IMR-90 (cell line): ENCODE measurements at regions not wholly inside any gene's neighbourhood (a gene's known extent, or its start where the extent isn't known, plus 50 kb on each side); places are given as distances from the start of the nearest gene placed in this dataset.

Experiments used
- ATAC-seq: fragments of 200-7000 bp; cut with Tn5 transposase; 2 replicates; pipeline ENCODE4 v1.9.1; 2020; ENCODE audit warnings: low read depth, mild to moderate bottlenecking, moderate library complexity
- BruUV-seq: library from RNA; stranded (reverse); fragments of 400-500 nt; replicated peaks from 2 replicates; lab custom pipeline; 2021; lab: Mats Ljungman, UMichigan
- CTCF ChIA-PET: fragments of 300-600 bp; formaldehyde crosslinking; extraction: SDS; loops from one replicate; lab custom pipeline; 2021; ENCODE audit warnings: antibody characterized with exemption; lab: Yijun Ruan, JAX
- POLR2A ChIA-PET: fragments of 300-600 bp; sonication (Branson Sonifier 250); formaldehyde crosslinking; loops from one replicate; lab custom pipeline; 2022; ENCODE audit warnings: antibody characterized with exemption; ENCODE audit not compliant: unreplicated experiment; lab: Charles Lee
- DNase-seq: peaks from one replicate; pipeline ENCODE4 v3.0.0; 2013
- H2AFZ ChIP-seq: replicated peaks from 2 replicates; pipeline ENCODE3; 2013; ENCODE audit warnings: low read length, mild to moderate bottlenecking; ENCODE audit not compliant: poor library complexity
- H2AK5ac ChIP-seq: 2 replicates; pipeline ENCODE4 v1.6.1; 2013; ENCODE audit warnings: low read depth, low read length, inconsistent platforms
- H2AK9ac ChIP-seq: replicated peaks from 2 replicates; pipeline ENCODE3; 2013; ENCODE audit warnings: mild to moderate bottlenecking, low read depth, low read length, moderate library complexity; ENCODE audit not compliant: poor library complexity
- H2BK120ac ChIP-seq: 2 replicates; pipeline ENCODE4 v1.6.1; 2013; ENCODE audit warnings: low read depth, low read length, inconsistent platforms
- H2BK15ac ChIP-seq: 3 replicates; pipeline ENCODE4 v1.6.1; 2013; ENCODE audit warnings: low read depth, low read length, inconsistent platforms
- H2BK20ac ChIP-seq: 2 replicates; pipeline ENCODE4 v1.6.1; 2013; ENCODE audit warnings: low read depth, mild to moderate bottlenecking, inconsistent platforms, low read length, moderate library complexity
- H2BK5ac ChIP-seq: 2 replicates; pipeline ENCODE4 v1.6.1; 2013; ENCODE audit warnings: mild to moderate bottlenecking, low read depth, low read length, inconsistent platforms; ENCODE audit not compliant: poor library complexity, severe bottlenecking
- H3K14ac ChIP-seq: replicated peaks from 2 replicates; pipeline ENCODE4 v1.6.1; 2013; ENCODE audit warnings: low read depth, low read length, inconsistent platforms
- H3K18ac ChIP-seq: 2 replicates; pipeline ENCODE4 v1.6.1; 2013; ENCODE audit warnings: low read depth, low read length, control low read depth
- H3K23ac ChIP-seq: 2 replicates; pipeline ENCODE4 v1.6.1; 2013; ENCODE audit warnings: low read depth, low read length, inconsistent platforms
- H3K27ac ChIP-seq: 2 replicates; pipeline ENCODE4 v1.5.1; 2013; ENCODE audit warnings: mild to moderate bottlenecking, control low read depth, low read length; ENCODE audit not compliant: insufficient read depth
- H3K27me3 ChIP-seq: 2 replicates; pipeline ENCODE4 v1.6.1; 2013; ENCODE audit warnings: low read length; ENCODE audit not compliant: control insufficient read depth, insufficient read depth
- H3K36me3 ChIP-seq: 2 replicates; pipeline ENCODE4 v1.6.1; 2013; ENCODE audit warnings: low read length, mixed read lengths; ENCODE audit not compliant: control insufficient read depth, insufficient read depth
- H3K4ac ChIP-seq: 2 replicates; pipeline ENCODE4 v1.6.1; 2013; ENCODE audit warnings: low read depth, low read length, inconsistent platforms
- H3K4me1 ChIP-seq: 2 replicates; pipeline ENCODE4 v1.6.1; 2013; ENCODE audit warnings: low read length, mixed read lengths; ENCODE audit not compliant: control insufficient read depth, insufficient read depth
- H3K4me2 ChIP-seq: 2 replicates; pipeline ENCODE4 v1.6.1; 2013; ENCODE audit warnings: low read depth, mild to moderate bottlenecking, control low read depth, low read length, moderate library complexity
- H3K4me3 ChIP-seq: 2 replicates; pipeline ENCODE4 v1.5.1; 2013; ENCODE audit warnings: low read depth, mild to moderate bottlenecking, control low read depth, low read length, moderate library complexity; ENCODE audit not compliant: insufficient read depth
- H3K56ac ChIP-seq: 2 replicates; pipeline ENCODE4 v1.6.1; 2013; ENCODE audit warnings: low read length, inconsistent platforms; ENCODE audit not compliant: insufficient read depth; ENCODE audit errors: extremely low read depth
- H3K79me1 ChIP-seq, 2 experiments: 2 replicates each; pipeline ENCODE4 v1.6.1; 2013; ENCODE audit warnings: low read length in 2 of 2, inconsistent platforms in 1 of 2, low read depth in 1 of 2
- H3K9ac ChIP-seq: 2 replicates; pipeline ENCODE4 v1.6.1; 2013; ENCODE audit warnings: low read depth, low read length, control low read depth
- H3K9me1 ChIP-seq: 2 replicates; pipeline ENCODE4 v1.6.1; 2013; ENCODE audit warnings: low read length, inconsistent platforms; ENCODE audit not compliant: insufficient read depth
- H3K9me3 ChIP-seq: 2 replicates; pipeline ENCODE4 v1.6.1; 2013; ENCODE audit warnings: low read length; ENCODE audit not compliant: control insufficient read depth, insufficient read depth
- H4K20me1 ChIP-seq: 2 replicates; pipeline ENCODE4 v1.6.1; 2013; ENCODE audit warnings: low read length, inconsistent platforms; ENCODE audit not compliant: insufficient read depth
- H4K5ac ChIP-seq: 2 replicates; pipeline ENCODE4 v1.6.1; 2013; ENCODE audit warnings: mild to moderate bottlenecking, low read depth, low read length, control low read depth
- H4K8ac ChIP-seq, 2 experiments: 2 replicates each; pipeline ENCODE4 v1.6.1; 2013; ENCODE audit warnings: low read depth in 2 of 2, low read length in 2 of 2, control low read depth in 1 of 2, inconsistent platforms in 1 of 2
- H4K91ac ChIP-seq: 2 replicates; pipeline ENCODE4 v1.6.1; 2013; ENCODE audit warnings: low read depth, low read length, inconsistent platforms; ENCODE audit not compliant: insufficient read depth
- CEBPB ChIP-seq: IDR thresholded peaks from 2 replicates; pipeline ENCODE4 v1.6.1; 2012; ENCODE audit warnings: low read depth, low read length, improper control_type of control experiment
- CHD1 ChIP-seq: IDR thresholded peaks from 2 replicates; pipeline ENCODE4 v1.6.1; 2012; ENCODE audit warnings: low read depth, low read length, improper control_type of control experiment
- MAFK ChIP-seq: IDR thresholded peaks from 2 replicates; pipeline ENCODE4 v1.6.1; 2012; ENCODE audit warnings: low read depth, low read length, improper control_type of control experiment
- MAZ ChIP-seq: IDR thresholded peaks from 2 replicates; pipeline ENCODE4 v1.6.1; 2012; ENCODE audit warnings: low read depth, mild to moderate bottlenecking, low read length, improper control_type of control experiment, moderate library complexity, borderline replicate concordance
- MXI1 ChIP-seq: IDR thresholded peaks from 2 replicates; pipeline ENCODE4 v1.6.1; 2012; ENCODE audit warnings: low read depth, mild to moderate bottlenecking, low read length, moderate library complexity, borderline replicate concordance
- POLR2A ChIP-seq: IDR thresholded peaks from 2 replicates; pipeline ENCODE4 v1.6.1; 2012; ENCODE audit warnings: mild to moderate bottlenecking, low read depth, low read length
- RAD21 ChIP-seq: IDR thresholded peaks from 2 replicates; pipeline ENCODE4 v1.6.1; 2012; ENCODE audit warnings: low read length, improper control_type of control experiment
- RCOR1 ChIP-seq: IDR thresholded peaks from 2 replicates; pipeline ENCODE4 v1.6.1; 2012; ENCODE audit warnings: mild to moderate bottlenecking, low read length, improper control_type of control experiment; ENCODE audit not compliant: insufficient replicate concordance
- RFX5 ChIP-seq: IDR thresholded peaks from 2 replicates; pipeline ENCODE4 v1.8.0; 2012; ENCODE audit warnings: low read depth, mild to moderate bottlenecking, low read length, moderate library complexity
- whole genome bisulfite sequencing, 2 experiments: methylation state at CpG; one replicate each; pipeline versions ENCODE4 v1.1.5 to v1.1.7; 2013; ENCODE audit warnings: missing lambda C conversion rate in 2 of 2; ENCODE audit not compliant: insufficient read length in 1 of 2; ENCODE audit errors: extremely low coverage in 2 of 2; 5-methylcytosine and 5-hydroxymethylcytosine counted together
- dilution Hi-C: fragments of 300-500 bp; cut with HindIII; formaldehyde crosslinking; loops from one replicate; pipeline ENCODE4 v1.14.3; 2018; ENCODE audit warnings: low sequenced_read_pairs; ENCODE audit not compliant: unreplicated experiment
- in situ Hi-C: fragments of 300-500 bp; cut with MboI; formaldehyde crosslinking; loops from 3 replicates; pipeline ENCODE4 v1.14.3; 2019; ENCODE audit warnings: low sequenced_read_pairs, inconsistent platforms, mixed read lengths
- intact Hi-C: fragments of 100-400 bp; cut with micrococcal nuclease; formaldehyde crosslinking; loops from 2 replicates; pipeline ENCODE4 v1.10.0; 2022
- TF ChIP-seq, protein P1 (sequence below): conservative IDR thresholded peaks from 2 replicates; pipeline ENCODE4 v1.5.1; 2012; ENCODE audit warnings: mild to moderate bottlenecking, low read depth, low read length, improper control_type of control experiment
- TF ChIP-seq, protein P2 (sequence below): fragments of 150-350 bp; IDR thresholded peaks from 2 replicates; pipeline ENCODE4 v1.6.1; 2016; ENCODE audit warnings: low read depth, mild to moderate bottlenecking, low read length, moderate library complexity, borderline replicate concordance

DNA sequence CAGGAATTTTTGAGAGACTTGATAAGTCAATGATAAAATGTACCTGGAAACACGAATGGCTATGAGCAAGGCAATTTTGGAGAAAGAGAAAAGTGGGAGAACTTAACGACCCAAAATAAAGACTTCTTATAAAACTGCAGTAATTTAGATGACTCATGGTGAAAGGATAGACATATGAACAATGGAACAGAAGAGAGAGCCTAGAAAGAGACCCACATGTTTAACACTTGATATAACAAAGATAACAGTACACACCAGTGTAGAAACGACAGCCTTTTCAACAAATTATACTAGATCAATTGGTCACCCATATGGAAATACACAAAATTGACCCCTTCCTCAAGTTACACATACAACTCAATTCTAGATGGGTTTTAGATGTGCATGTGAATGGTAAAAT is 117.5 kb upstream of the GALNT2 start:
- WGBS, 2 experiments, result no CpG with 5 or more reads among the region's 3 CpGs
- Histone ChIP-seq H3K36me3 (no peaks in the 10 kb centered on the region), H3K4me2 (no peak overlapping the region)

More for the DNA sequence above, 117.5 kb upstream of the GALNT2 start:
- dilution Hi-C loops, result no loop called here
- H3K9me3 ChIP-seq, result no peaks in the 10 kb centered on the region
- in situ Hi-C loops, result no loop called here
- BruUV-seq, result no TSS peak
- H2AK9ac ChIP-seq, result no peak overlapping the region
- TF ChIP-seq RFX5, result no peak
- TF ChIP-seq, protein P1, sequence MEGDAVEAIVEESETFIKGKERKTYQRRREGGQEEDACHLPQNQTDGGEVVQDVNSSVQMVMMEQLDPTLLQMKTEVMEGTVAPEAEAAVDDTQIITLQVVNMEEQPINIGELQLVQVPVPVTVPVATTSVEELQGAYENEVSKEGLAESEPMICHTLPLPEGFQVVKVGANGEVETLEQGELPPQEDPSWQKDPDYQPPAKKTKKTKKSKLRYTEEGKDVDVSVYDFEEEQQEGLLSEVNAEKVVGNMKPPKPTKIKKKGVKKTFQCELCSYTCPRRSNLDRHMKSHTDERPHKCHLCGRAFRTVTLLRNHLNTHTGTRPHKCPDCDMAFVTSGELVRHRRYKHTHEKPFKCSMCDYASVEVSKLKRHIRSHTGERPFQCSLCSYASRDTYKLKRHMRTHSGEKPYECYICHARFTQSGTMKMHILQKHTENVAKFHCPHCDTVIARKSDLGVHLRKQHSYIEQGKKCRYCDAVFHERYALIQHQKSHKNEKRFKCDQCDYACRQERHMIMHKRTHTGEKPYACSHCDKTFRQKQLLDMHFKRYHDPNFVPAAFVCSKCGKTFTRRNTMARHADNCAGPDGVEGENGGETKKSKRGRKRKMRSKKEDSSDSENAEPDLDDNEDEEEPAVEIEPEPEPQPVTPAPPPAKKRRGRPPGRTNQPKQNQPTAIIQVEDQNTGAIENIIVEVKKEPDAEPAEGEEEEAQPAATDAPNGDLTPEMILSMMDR, result no peak
- no peak for TF ChIP-seq CEBPB
- TF ChIP-seq RCOR1, result no peak
- TF ChIP-seq MAZ, result no peak
- TF ChIP-seq RAD21, result no peak
- no peak for TF ChIP-seq MXI1
- no peak for TF ChIP-seq POLR2A
- TF ChIP-seq MAFK, result no peak
- TF ChIP-seq, protein P2, sequence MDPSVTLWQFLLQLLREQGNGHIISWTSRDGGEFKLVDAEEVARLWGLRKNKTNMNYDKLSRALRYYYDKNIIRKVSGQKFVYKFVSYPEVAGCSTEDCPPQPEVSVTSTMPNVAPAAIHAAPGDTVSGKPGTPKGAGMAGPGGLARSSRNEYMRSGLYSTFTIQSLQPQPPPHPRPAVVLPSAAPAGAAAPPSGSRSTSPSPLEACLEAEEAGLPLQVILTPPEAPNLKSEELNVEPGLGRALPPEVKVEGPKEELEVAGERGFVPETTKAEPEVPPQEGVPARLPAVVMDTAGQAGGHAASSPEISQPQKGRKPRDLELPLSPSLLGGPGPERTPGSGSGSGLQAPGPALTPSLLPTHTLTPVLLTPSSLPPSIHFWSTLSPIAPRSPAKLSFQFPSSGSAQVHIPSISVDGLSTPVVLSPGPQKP, result no peak
- no peak for TF ChIP-seq CHD1
- no peak overlapping the region for H3K56ac ChIP-seq
- intact Hi-C loops, result no loop called here
- H3K14ac ChIP-seq, result no peak overlapping the region
- no peak overlapping the region for H4K5ac ChIP-seq
- H2AK5ac ChIP-seq, result no peak overlapping the region
- ChIA-PET POLR2A (no interaction called here), CTCF (no interaction called here)
- H2BK20ac ChIP-seq, result no peak overlapping the region
- no peak for ATAC-seq
- H3K4ac ChIP-seq, result no peak overlapping the region
- H2BK15ac ChIP-seq, result no peak overlapping the region
- H2BK120ac ChIP-seq, result no peak overlapping the region
- H3K27me3 ChIP-seq, result no peaks in the 10 kb centered on the region
- no peaks in the 10 kb centered on the region for H3K9me1 ChIP-seq
- no peaks in the 10 kb centered on the region for H4K20me1 ChIP-seq
- H4K8ac ChIP-seq, result no peak overlapping the region
- H3K23ac ChIP-seq, result no peak overlapping the region
- no peaks in the 10 kb centered on the region for H3K4me1 ChIP-seq
- H4K91ac ChIP-seq, result no peak overlapping the region
- no peaks in the 10 kb centered on the region for H3K79me1 ChIP-seq
- no peak overlapping the region for H3K9ac ChIP-seq
- no peak for DNase-seq
- H2BK5ac ChIP-seq, result no peak overlapping the region
- no peak overlapping the region for H2AFZ ChIP-seq
- H3K4me3 ChIP-seq, result no peak overlapping the region
- H3K18ac ChIP-seq, result no peak overlapping the region
- no peak overlapping the region for H3K27ac ChIP-seq
